Heart left ventricle (tissue), 16 donors: ENCODE measurements at regions not wholly inside any gene's neighbourhood (a gene's known extent, or its start where the extent isn't known, plus 50 kb on each side); places are given as distances from the start of the nearest gene placed in this dataset.

ENCODE experiments used
- ATAC-seq, 4 donors: fragments of 200-7000 bp; cut with Tn5 transposase; one replicate each; pipeline ENCODE4 v1.9.1; 2020 to 2022; ENCODE audit warnings: moderate library complexity in 4 of 4, mild to moderate bottlenecking in 3 of 4, moderate number of reproducible peaks in 1 of 4
- DNase-seq, 5 donors: peaks; one replicate each; pipeline ENCODE4 v3.0.0-alpha.2; 2020
- H3K27ac ChIP-seq, 12 donors: fragments of 200-600 bp; sonication (generic) in 4 of 12; one replicate each; pipeline versions ENCODE4 v1.5.0 to v1.8.0; 2016 to 2022; ENCODE audit warnings: mild to moderate bottlenecking in 2 of 12
- H3K27me3 ChIP-seq, 9 donors: fragments of 200-600 bp; sonication (generic) in 2 of 9; one replicate each; pipeline versions ENCODE4 v1.5.1 to v1.8.0; 2016 to 2022; ENCODE audit warnings: mild to moderate bottlenecking in 3 of 9
- H3K36me3 ChIP-seq, 9 donors: fragments of 200-600 bp; sonication (generic) in 2 of 9; one replicate each; pipeline versions ENCODE4 v1.5.0 to v1.8.0; 2018 to 2022; ENCODE audit warnings: mild to moderate bottlenecking in 2 of 9
- H3K4me1 ChIP-seq, 12 donors: fragments of 200-600 bp; sonication (generic) in 4 of 12; one replicate each; pipeline versions ENCODE4 v1.5.0 to v1.8.0; 2016 to 2022; ENCODE audit warnings: mild to moderate bottlenecking in 3 of 12
- H3K4me3 ChIP-seq, 12 donors: fragments of 200-600 bp; sonication (generic) in 4 of 12; one replicate each; pipeline versions ENCODE4 v1.5.0 to v1.8.0; 2017 to 2022; ENCODE audit warnings: mild to moderate bottlenecking in 9 of 12, moderate library complexity in 4 of 12
- H3K9me3 ChIP-seq, 12 donors: fragments of 200-600 bp; sonication (generic) in 4 of 12; one replicate each; pipeline versions ENCODE4 v1.5.0 to v1.8.0; 2016 to 2022; ENCODE audit warnings: mild to moderate bottlenecking in 1 of 12
- POLR2A ChIP-seq, 2 donors: fragments of 450-650 bp; IDR thresholded peaks; one replicate each; pipeline ENCODE4 v1.6.1; 2017; ENCODE audit warnings: antibody characterized with exemption in 2 of 2, mild to moderate bottlenecking in 2 of 2, moderate library complexity in 2 of 2
- WGBS, 4 donors: extraction: QIAGEN DNeasy Blood & Tissue Kit in 2 of 4; methylation state at CpG; one replicate each; pipeline versions ENCODE4 v1.1.5 to v1.1.7; 2013 to 2018; 5-methylcytosine and 5-hydroxymethylcytosine counted together
- intact Hi-C, 10 donors: fragments of 100-400 bp; cut with DNase I; formaldehyde crosslinking; loops; one replicate each; pipeline versions ENCODE4 v1.11.1 to v1.14.2; 2022
- TF ChIP-seq, protein P1 (sequence below), 12 donors: fragments of 200-600 bp; sonication (generic) in 4 of 12; IDR thresholded peaks; one replicate each; pipeline versions ENCODE4 v1.5.0 to v1.8.0; 2018 to 2022; ENCODE audit warnings: antibody characterized with exemption in 12 of 12, mild to moderate bottlenecking in 5 of 12
- donor health status: ischemic (EF 13 %, LVEDD 7.1; RV severe dilation, severe dysfunction).
- donor health status: healthy with polysubstance abuse.
- donor health status: DM: no; HTN: yes; CAD: no.
- donor health status: DM: no; HTN: no; CAD: no.
- donor health status: ischemic (EF 25% LVEDD 6.9; RV normal size, moderate dysfunction).
- donor health status: ischemic (EF 25% LVEDD 5.7; RV mildly dilated, moderate dysfunction).
- donor health status: healthy.
- donor health status: DM: yes; HTN: yes; CAD: no.
- donor health status: ischemic (EF 35%, LVEDD 5.7; RV mildly dilated, moderate dysfunction).
- donor health status: nonischemic (EF 11% LVEDD 7.7; RV severe dilation, severe dysfunction).
- donor health status: DM: yes; HTN: yes; CAD: no.
- donor health status: PGD.
- donor health status: ischemic (EF 29% LVEDD 5.4; RV normal size, mild dysfunction).
- donor health status: nonischemic (EF 23%, LVEDD 6.1; RV moderate dilation, normal function).

DNA sequence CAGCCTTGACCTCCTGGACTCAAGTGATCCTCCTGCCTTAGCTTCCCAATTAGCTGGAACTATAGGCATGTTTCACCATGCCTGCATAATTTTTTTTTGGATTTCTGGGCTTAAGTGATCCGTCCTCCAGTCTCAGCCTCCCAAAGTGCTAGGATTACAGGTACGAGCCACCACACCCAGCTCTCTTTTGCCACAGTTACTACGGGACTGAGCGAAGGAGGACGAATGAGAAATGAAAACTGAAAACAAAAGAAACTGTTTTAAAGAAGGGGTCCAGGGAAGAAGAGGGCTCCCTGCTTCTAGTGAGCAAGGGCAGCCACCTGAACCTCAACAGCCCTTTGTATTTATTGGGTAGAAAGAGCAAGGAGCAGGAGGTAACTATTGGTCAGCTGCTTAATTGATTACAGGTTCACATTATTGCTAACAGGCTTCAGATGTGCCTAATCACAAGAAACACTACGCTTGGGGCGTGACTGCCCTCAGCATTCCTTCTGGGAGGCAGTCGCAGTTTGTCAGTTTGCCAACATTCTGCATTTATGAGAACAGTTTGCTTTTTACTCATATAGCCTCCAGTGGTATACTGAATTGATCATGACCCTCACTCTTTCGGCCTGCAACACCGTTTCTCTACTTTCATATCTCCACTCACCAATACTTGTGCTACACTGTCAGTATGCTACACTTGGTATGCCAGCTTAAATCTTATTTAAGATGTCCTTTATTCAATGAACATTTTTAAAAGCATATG, 676.8 kb downstream of the DNAJB9 start:
- no peaks in the 10 kb centered on the region for H3K36me3 ChIP-seq
- H3K27me3 ChIP-seq, result no peaks in the 10 kb centered on the region
- no peak overlapping the region for H3K4me3 ChIP-seq
- no peaks in the 10 kb centered on the region for H3K4me1 ChIP-seq
- WGBS, 4 donors, result 53 to 66% (median 58%) methylated on average over 10 of the region's 10 CpGs
- intact Hi-C loops, result no loop called here
- ATAC-seq, result no peak
- TF ChIP-seq, protein P1, sequence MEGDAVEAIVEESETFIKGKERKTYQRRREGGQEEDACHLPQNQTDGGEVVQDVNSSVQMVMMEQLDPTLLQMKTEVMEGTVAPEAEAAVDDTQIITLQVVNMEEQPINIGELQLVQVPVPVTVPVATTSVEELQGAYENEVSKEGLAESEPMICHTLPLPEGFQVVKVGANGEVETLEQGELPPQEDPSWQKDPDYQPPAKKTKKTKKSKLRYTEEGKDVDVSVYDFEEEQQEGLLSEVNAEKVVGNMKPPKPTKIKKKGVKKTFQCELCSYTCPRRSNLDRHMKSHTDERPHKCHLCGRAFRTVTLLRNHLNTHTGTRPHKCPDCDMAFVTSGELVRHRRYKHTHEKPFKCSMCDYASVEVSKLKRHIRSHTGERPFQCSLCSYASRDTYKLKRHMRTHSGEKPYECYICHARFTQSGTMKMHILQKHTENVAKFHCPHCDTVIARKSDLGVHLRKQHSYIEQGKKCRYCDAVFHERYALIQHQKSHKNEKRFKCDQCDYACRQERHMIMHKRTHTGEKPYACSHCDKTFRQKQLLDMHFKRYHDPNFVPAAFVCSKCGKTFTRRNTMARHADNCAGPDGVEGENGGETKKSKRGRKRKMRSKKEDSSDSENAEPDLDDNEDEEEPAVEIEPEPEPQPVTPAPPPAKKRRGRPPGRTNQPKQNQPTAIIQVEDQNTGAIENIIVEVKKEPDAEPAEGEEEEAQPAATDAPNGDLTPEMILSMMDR (IDR thresholded peaks at IDR 0.05), result no peak
- no peak for TF ChIP-seq POLR2A (IDR thresholded peaks at IDR 0.05)
- H3K27ac ChIP-seq, result no peak overlapping the region
- DNase-seq, result no peak
- no peaks in the 10 kb centered on the region for H3K9me3 ChIP-seq

DNA sequence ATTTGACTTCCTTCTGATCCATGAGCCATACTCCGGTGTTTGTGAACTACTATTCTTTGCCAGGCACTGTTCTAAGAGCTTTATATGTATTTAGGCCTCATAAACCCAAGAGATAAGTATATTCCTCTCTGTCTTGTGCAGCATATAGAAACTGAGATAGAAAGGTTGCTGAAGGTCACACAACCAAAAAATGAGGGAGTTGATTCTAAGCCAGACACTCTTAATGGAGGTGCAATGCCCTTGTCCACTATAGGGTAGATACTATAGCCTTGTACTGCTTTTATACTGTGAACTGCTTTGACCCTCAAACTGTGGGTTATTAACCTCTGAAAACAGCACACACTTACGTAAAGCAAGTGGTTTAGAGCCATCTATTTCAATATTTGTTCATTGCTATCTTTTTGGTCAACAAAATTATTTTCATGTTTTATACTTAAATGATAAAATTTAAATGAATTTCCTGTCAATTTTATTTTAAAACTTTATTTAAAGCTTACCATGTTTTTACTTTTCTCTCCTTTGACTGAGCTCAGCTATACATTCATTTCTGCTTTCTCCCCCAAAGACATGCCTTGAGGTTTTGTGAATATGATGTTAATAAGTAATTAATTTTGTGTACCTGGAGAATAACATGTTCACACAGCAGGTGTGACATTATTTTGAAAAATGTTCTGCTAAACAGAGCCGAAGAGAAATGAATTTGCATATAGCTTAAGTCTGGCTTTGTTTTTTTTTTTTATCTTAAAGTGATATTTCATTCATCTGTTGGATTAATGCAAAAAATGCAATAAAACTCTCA, 687.3 kb downstream of the DNAJB9 start:
- Histone ChIP-seq H3K36me3 (no peaks in the 10 kb centered on the region), H3K27ac (no peak overlapping the region), H3K4me3 (no peak overlapping the region), H3K9me3 (no peaks in the 10 kb centered on the region), H3K4me1 (no peaks in the 10 kb centered on the region), H3K27me3 (no peaks in the 10 kb centered on the region)
- ATAC-seq (no peak), DNase-seq (no peak)
- intact Hi-C loops, result no loop called here
- no peak for TF ChIP-seq POLR2A (IDR thresholded peaks at IDR 0.05)
- TF ChIP-seq, protein P1 (IDR thresholded peaks at IDR 0.05), result no peak
- WGBS, 4 donors, result 78 to 84% (median 79%) methylated on average over 3 of the region's 3 CpGs

DNA sequence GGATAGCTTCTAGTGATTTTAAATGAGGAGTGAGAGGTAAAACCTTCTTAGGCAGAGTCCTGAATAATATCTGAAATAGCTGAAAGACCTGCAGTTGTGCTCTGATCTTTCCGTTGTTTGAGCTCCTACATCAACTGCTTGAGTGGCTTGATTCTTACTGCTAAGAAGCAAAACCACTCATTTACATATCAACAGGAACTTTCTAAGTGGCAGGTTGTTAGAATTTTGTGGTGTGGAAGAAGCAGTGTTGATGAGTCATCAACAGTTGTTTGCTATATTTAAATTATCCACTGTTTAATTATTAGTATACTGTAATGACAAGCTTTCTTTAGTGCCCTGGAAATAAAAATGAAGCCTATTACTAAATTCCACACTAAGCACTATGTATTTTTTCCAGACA, 689.5 kb downstream of the DNAJB9 start:
- Histone ChIP-seq H3K4me3 (no peak overlapping the region), H3K36me3 (no peaks in the 10 kb centered on the region), H3K27ac (no peak overlapping the region), H3K9me3 (no peaks in the 10 kb centered on the region), H3K27me3 (no peaks in the 10 kb centered on the region), H3K4me1 (no peaks in the 10 kb centered on the region)
- intact Hi-C loops, result no loop called here
- no peak for TF ChIP-seq POLR2A (IDR thresholded peaks at IDR 0.05)
- TF ChIP-seq, protein P1 (IDR thresholded peaks at IDR 0.05), result no peak
- WGBS, 4 donors, result 46 to 61% (median 48%) methylated on average over 1 of the region's 1 CpG
- no peak for ATAC-seq
- no peak for DNase-seq

DNA sequence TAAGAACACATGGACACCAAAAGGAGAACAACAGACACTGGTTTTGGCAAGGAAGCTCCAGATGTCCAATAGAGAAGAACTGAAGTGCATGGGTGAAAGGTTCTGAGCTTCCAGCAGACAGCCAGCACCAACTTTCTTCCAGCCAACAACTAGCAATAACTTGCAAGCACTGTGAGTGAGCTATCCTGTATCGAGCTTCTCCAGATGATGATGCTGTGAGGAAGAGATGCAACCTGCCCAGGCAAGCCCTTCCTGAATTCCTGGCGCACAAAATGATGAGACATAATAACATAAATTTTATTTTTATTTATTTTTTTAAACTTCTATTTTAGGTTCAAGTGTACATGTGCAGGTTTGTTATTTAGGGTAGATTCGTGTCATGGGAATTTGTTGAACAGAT, 692.1 kb downstream of the DNAJB9 start:
- no peak for DNase-seq
- 78 to 81% (median 79%) methylated on average over 3 of the region's 3 CpGs for WGBS, 4 donors
- peaks cover 0 to 4% (median 0%) of the 10 kb centered on the region in 12 donors for H3K9me3 ChIP-seq
- H3K27ac ChIP-seq, result no peak overlapping the region
- intact Hi-C loops, result no loop called here
- H3K36me3 ChIP-seq, result no peaks in the 10 kb centered on the region
- no peaks in the 10 kb centered on the region for H3K27me3 ChIP-seq
- TF ChIP-seq POLR2A (IDR thresholded peaks at IDR 0.05), result no peak
- TF ChIP-seq, protein P1 (IDR thresholded peaks at IDR 0.05), result no peak
- no peak for ATAC-seq
- no peaks in the 10 kb centered on the region for H3K4me1 ChIP-seq
- H3K4me3 ChIP-seq, result no peak overlapping the region
